HCT116 (cell line): ENCODE measurements at regions not wholly inside any gene's neighbourhood (a gene's known extent, or its start where the extent isn't known, plus 50 kb on each side); places are given as distances from the start of the nearest gene placed in this dataset.

ENCODE experiments used
- ATAC-seq: fragments of 200-7000 bp; cut with Tn5 transposase; 2 replicates; pipeline ENCODE4 v1.9.1; 2020; ENCODE audit warnings: mild to moderate bottlenecking, moderate library complexity
- BruUV-seq: library from RNA; stranded (reverse); fragments of 400-500 nt; replicated peaks from 2 replicates; lab custom pipeline; 2021; lab: Mats Ljungman, UMichigan
- CTCF ChIA-PET: fragments of 300-600 bp; sonication (Branson Sonifier 250); formaldehyde crosslinking; loops from one replicate; lab custom pipeline; 2021; ENCODE audit warnings: antibody characterized with exemption; lab: Charles Lee
- POLR2A ChIA-PET: fragments of 300-600, 350-600 bp; sonication (Branson Sonifier 250); formaldehyde crosslinking; loops from one replicate; lab custom pipeline; 2021; ENCODE audit warnings: antibody characterized with exemption; lab: Charles Lee
- RAD21 ChIA-PET, 2 experiments: fragments of 300-600 bp; sonication (Branson Sonifier 250); formaldehyde crosslinking; loops; one replicate each; lab custom pipeline; 2023; ENCODE audit warnings: low total read pairs in 2 of 2; ENCODE audit not compliant: uncharacterized antibody in 2 of 2, unreplicated experiment in 2 of 2, low non-redundant PET in 1 of 2; lab: Charles Lee
- DNase-seq: peaks from one replicate; pipeline ENCODE4 v3.0.0-alpha.2; 2010; ENCODE audit warnings: low read depth, low spot score
- H2AFZ ChIP-seq: fragments of 200-600 bp; shearing (Covaris generic), sonication (generic); 2 replicates; pipeline ENCODE4 v1.6.1; 2017; ENCODE audit warnings: low read depth, mixed run types, mixed read lengths, antibody characterized with exemption, low read length; ENCODE audit not compliant: poor library complexity, severe bottlenecking
- H3K27ac ChIP-seq: 2 replicates; pipeline ENCODE4 v1.5.1; 2012; ENCODE audit warnings: low read depth, low read length
- H3K27me3 ChIP-seq: fragments of 200-600 bp; sonication (generic); 2 replicates; pipeline ENCODE4 v1.6.1; 2016; ENCODE audit warnings: mixed run types, low read length, mixed read lengths; ENCODE audit not compliant: insufficient read depth
- H3K36me3 ChIP-seq, 2 experiments: fragments of 200-500 bp in 1 of 2; fragments of 200-600 bp in 1 of 2; sonication (Bioruptor generic) in 1 of 2; sonication (generic) in 1 of 2; 2 replicates each; pipeline versions ENCODE4 v1.5.1 to v1.6.1; 2014 to 2016; ENCODE audit warnings: low read length in 2 of 2, inconsistent platforms in 1 of 2, mixed read lengths in 1 of 2, mixed run types in 1 of 2; ENCODE audit not compliant: insufficient read depth in 2 of 2, control insufficient read depth in 1 of 2
- H3K4me1 ChIP-seq, 2 experiments: fragments of 200-600 bp in 1 of 2; sonication (generic) in 1 of 2; 2 replicates each; pipeline versions ENCODE4 v1.5.1 to v1.6.1; 2012 to 2017; ENCODE audit warnings: low read length in 2 of 2, inconsistent platforms in 1 of 2, mild to moderate bottlenecking in 1 of 2, mixed read lengths in 1 of 2, mixed run types in 1 of 2, moderate library complexity in 1 of 2; ENCODE audit not compliant: insufficient read depth in 2 of 2, control insufficient read depth in 1 of 2
- H3K4me2 ChIP-seq: fragments of 200-600 bp; sonication (generic); 2 replicates; pipeline ENCODE4 v1.6.1; 2017; ENCODE audit warnings: mixed run types, low read length, mixed read lengths
- H3K4me3 ChIP-seq, 2 experiments: fragments of 200-600 bp in 1 of 2; sonication (generic) in 1 of 2; replicated peaks in 1 of 2; 2 replicates each; pipeline ENCODE4 v1.5.1; 2011 to 2016; ENCODE audit warnings: low read length in 2 of 2, control low read depth in 1 of 2, low read depth in 1 of 2, mild to moderate bottlenecking in 1 of 2, mixed read lengths in 1 of 2, mixed run types in 1 of 2
- H3K79me2 ChIP-seq: fragments of 200-600 bp; sonication (generic); 2 replicates; pipeline ENCODE4 v1.6.1; 2017; ENCODE audit warnings: mild to moderate bottlenecking, mixed run types, low read length, moderate library complexity, mixed read lengths; ENCODE audit not compliant: insufficient read depth
- H3K9ac ChIP-seq: fragments of 200-600 bp; sonication (generic); 2 replicates; pipeline ENCODE4 v1.6.1; 2016; ENCODE audit warnings: low read length, mixed read lengths
- H3K9me2 ChIP-seq: fragments of 200-600 bp; sonication (generic), shearing (Covaris generic); 2 replicates; pipeline ENCODE4 v1.6.1; 2017; ENCODE audit warnings: mixed run types, mild to moderate bottlenecking, moderate library complexity; ENCODE audit not compliant: insufficient read depth
- H3K9me3 ChIP-seq, 2 experiments: fragments of 200-500 bp in 1 of 2; fragments of 200-600 bp in 1 of 2; sonication (Bioruptor generic) in 1 of 2; sonication (generic) in 1 of 2; 2 replicates each; pipeline ENCODE4 v1.6.1; 2014 to 2017; ENCODE audit warnings: low read length in 2 of 2, mixed read lengths in 2 of 2, inconsistent platforms in 1 of 2, low read depth in 1 of 2, mild to moderate bottlenecking in 1 of 2, mixed run types in 1 of 2, moderate library complexity in 1 of 2; ENCODE audit not compliant: control insufficient read depth in 1 of 2, insufficient read depth in 1 of 2
- H4K20me1 ChIP-seq: fragments of 200-600 bp; sonication (generic), shearing (Covaris generic); 2 replicates; pipeline ENCODE4 v1.6.1; 2017; ENCODE audit warnings: mixed run types, mild to moderate bottlenecking, moderate library complexity; ENCODE audit not compliant: insufficient read depth
- CBX3 ChIP-seq: IDR thresholded peaks from 2 replicates; pipeline ENCODE4 v1.6.1; 2012; ENCODE audit warnings: low read depth
- CEBPB ChIP-seq: IDR thresholded peaks from 2 replicates; pipeline ENCODE4 v1.6.1; 2012; ENCODE audit warnings: low read depth
- EGR1 ChIP-seq: IDR thresholded peaks from 2 replicates; pipeline ENCODE4 v1.6.1; 2012; ENCODE audit warnings: low read depth
- ELF1 ChIP-seq: IDR thresholded peaks from 2 replicates; pipeline ENCODE4 v1.6.1; 2012; ENCODE audit warnings: low read depth, borderline replicate concordance
- EZH2 ChIP-seq: fragments of 200-600 bp; sonication (generic); IDR thresholded peaks from 2 replicates; pipeline ENCODE4 v1.6.1; 2017; ENCODE audit warnings: antibody characterized with exemption, mixed run types
- EZH2phosphoT487 ChIP-seq: fragments of 200-600 bp; IDR thresholded peaks from 2 replicates; pipeline ENCODE4 v1.6.1; 2018; ENCODE audit warnings: antibody characterized with exemption, borderline replicate concordance
- FOSL1 ChIP-seq: IDR thresholded peaks from 2 replicates; pipeline ENCODE4 v1.6.1; 2012; ENCODE audit warnings: low read depth
- JUND ChIP-seq: IDR thresholded peaks from 2 replicates; pipeline ENCODE4 v1.6.1; 2012
- POLR2A ChIP-seq: IDR thresholded peaks from 2 replicates; pipeline ENCODE4 v1.7.0; 2011; ENCODE audit warnings: borderline replicate concordance; ENCODE audit not compliant: insufficient read depth, insufficient read length; ENCODE audit errors: extremely low read depth
- SP1 ChIP-seq: IDR thresholded peaks from 2 replicates; pipeline ENCODE4 v1.6.1; 2012; ENCODE audit warnings: low read depth
- SRF ChIP-seq: IDR thresholded peaks from 2 replicates; pipeline ENCODE4 v1.6.1; 2012; ENCODE audit warnings: low read depth
- YY1 ChIP-seq: IDR thresholded peaks from 2 replicates; pipeline ENCODE4 v1.6.1; 2011; ENCODE audit warnings: low read length, low read depth, moderate library complexity, mild to moderate bottlenecking; ENCODE audit not compliant: insufficient replicate concordance; ENCODE audit errors: extremely low read depth
- intact Hi-C: fragments of 100-400 bp; cut with micrococcal nuclease; formaldehyde crosslinking; loops from 2 replicates; pipeline ENCODE4 v1.10.0; 2022
- TF ChIP-seq, protein P1 (sequence below), 3 experiments: fragments of 200-600 bp in 1 of 3; sonication (generic) in 1 of 3; IDR thresholded peaks in 2 of 3; conservative IDR thresholded peaks in 1 of 3; 2 replicates each; pipeline ENCODE4 v1.5.1; 2012 to 2017; ENCODE audit warnings: low read depth in 2 of 3, low read length in 2 of 3, antibody characterized with exemption in 1 of 3, borderline replicate concordance in 1 of 3, control low read depth in 1 of 3, mild to moderate bottlenecking in 1 of 3, mixed read lengths in 1 of 3, mixed run types in 1 of 3, moderate library complexity in 1 of 3; ENCODE audit not compliant: insufficient read depth in 1 of 3
- TF ChIP-seq, protein P2 (sequence below): IDR thresholded peaks from 2 replicates; pipeline ENCODE4 v1.6.1; 2011; ENCODE audit warnings: mild to moderate bottlenecking, low read length, moderate library complexity; ENCODE audit not compliant: insufficient replicate concordance; ENCODE audit errors: extremely low read depth
- TF ChIP-seq, protein P3 (sequence below): IDR thresholded peaks from 2 replicates; pipeline ENCODE4 v1.6.1; 2012; ENCODE audit warnings: low read depth

DNA sequence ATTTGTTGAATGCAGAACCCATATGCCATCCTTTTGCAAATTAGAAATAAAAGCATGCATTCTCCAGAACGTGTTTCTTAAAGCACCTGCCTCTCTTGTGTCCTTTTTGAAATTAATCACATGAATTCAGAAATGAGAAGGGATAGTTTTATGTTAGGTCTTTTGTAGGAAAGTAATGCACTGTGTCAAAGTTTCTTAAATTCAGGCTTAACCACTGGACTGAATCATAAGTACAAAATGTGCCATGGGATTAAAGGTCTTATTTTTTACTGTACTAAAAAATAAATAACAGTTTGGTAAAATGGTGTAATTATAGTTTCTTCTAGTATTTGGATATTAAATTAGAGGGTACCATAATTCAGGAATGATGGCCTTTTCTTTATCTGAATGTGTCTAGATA, 290.1 kb upstream of the USP25 start:
- H3K27me3 ChIP-seq = no peaks in the 10 kb centered on the region
- no peaks in the 10 kb centered on the region for H3K36me3 ChIP-seq
- CTCF ChIA-PET = no interaction called here
- RAD21 ChIA-PET = no interaction called here
- no TSS peak for BruUV-seq
- no peak overlapping the region for H3K4me2 ChIP-seq
- no peak overlapping the region for H2AFZ ChIP-seq
- POLR2A ChIA-PET = no interaction called here
- H3K4me1 ChIP-seq = no peaks in the 10 kb centered on the region
- peaks cover 0 to under 1% of the 10 kb centered on the region in 2 experiments; a peak in 1 of 4 replicates for H3K9me3 ChIP-seq
- no peaks in the 10 kb centered on the region for H3K9me2 ChIP-seq
- H3K9ac ChIP-seq = no peak overlapping the region
- no peaks in the 10 kb centered on the region for H4K20me1 ChIP-seq
- no peaks in the 10 kb centered on the region for H3K79me2 ChIP-seq
- intact Hi-C loops = no loop called here
- H3K27ac ChIP-seq = no peak overlapping the region
- no peak for DNase-seq
- no peak for ATAC-seq
- TF ChIP-seq YY1 (no peak), JUND (no peak), EZH2 (no peak), FOSL1 (no peak), CEBPB (no peak)
- TF ChIP-seq, protein P1, sequence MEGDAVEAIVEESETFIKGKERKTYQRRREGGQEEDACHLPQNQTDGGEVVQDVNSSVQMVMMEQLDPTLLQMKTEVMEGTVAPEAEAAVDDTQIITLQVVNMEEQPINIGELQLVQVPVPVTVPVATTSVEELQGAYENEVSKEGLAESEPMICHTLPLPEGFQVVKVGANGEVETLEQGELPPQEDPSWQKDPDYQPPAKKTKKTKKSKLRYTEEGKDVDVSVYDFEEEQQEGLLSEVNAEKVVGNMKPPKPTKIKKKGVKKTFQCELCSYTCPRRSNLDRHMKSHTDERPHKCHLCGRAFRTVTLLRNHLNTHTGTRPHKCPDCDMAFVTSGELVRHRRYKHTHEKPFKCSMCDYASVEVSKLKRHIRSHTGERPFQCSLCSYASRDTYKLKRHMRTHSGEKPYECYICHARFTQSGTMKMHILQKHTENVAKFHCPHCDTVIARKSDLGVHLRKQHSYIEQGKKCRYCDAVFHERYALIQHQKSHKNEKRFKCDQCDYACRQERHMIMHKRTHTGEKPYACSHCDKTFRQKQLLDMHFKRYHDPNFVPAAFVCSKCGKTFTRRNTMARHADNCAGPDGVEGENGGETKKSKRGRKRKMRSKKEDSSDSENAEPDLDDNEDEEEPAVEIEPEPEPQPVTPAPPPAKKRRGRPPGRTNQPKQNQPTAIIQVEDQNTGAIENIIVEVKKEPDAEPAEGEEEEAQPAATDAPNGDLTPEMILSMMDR (IDR thresholded peaks at IDR 0.05 in 2 of 3, conservative IDR thresholded peaks at IDR 0.05 in 1 of 3; ENCODE audit: borderline replicate concordance in 1 of 3, insufficient read depth in 1 of 3, low read depth in 2 of 3, low read length in 2 of 3) = no peak
- no peak overlapping the region for H3K4me3 ChIP-seq

DNA sequence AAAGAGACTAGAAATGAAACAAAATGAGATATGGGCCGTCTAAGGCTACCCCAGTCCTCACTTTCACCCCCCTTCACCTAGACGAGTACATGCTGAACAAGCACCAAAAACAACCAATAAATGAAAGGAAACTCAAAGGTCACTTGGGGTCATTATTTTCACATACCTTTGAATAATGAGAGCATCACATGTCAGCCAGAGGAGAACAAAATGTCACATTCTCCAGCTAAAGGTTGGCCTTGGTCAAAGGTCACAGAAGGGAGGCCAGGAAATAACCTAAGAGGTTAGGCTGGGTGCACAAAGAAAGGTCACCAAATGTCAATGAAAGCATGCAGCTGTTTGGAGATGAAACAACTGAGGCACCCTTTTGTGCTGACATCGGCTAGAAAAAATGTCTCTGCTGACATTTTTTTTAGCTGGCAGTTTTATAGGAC, 288.7 kb upstream of the USP25 start:
- Histone ChIP-seq H3K9me2 (no peaks in the 10 kb centered on the region), H3K4me3 (no peak overlapping the region), H3K4me2 (no peak overlapping the region), H3K79me2 (no peaks in the 10 kb centered on the region), H3K4me1 (no peaks in the 10 kb centered on the region), H3K27me3 (no peaks in the 10 kb centered on the region), H4K20me1 (no peaks in the 10 kb centered on the region), H3K36me3 (no peaks in the 10 kb centered on the region), H3K27ac (no peak overlapping the region), H3K9me3 (no peaks in the 10 kb centered on the region; a peak in 1 of 4 replicates), H2AFZ (no peak overlapping the region), H3K9ac (no peak overlapping the region)
- ATAC-seq (no peak), DNase-seq (no peak)
- no TSS peak for BruUV-seq
- RAD21 ChIA-PET = no interaction called here
- intact Hi-C loops = no loop called here
- CTCF ChIA-PET = no interaction called here
- POLR2A ChIA-PET = no interaction called here
- TF ChIP-seq EZH2phosphoT487 = no peak
- no peak for TF ChIP-seq EZH2
- TF ChIP-seq, protein P2, sequence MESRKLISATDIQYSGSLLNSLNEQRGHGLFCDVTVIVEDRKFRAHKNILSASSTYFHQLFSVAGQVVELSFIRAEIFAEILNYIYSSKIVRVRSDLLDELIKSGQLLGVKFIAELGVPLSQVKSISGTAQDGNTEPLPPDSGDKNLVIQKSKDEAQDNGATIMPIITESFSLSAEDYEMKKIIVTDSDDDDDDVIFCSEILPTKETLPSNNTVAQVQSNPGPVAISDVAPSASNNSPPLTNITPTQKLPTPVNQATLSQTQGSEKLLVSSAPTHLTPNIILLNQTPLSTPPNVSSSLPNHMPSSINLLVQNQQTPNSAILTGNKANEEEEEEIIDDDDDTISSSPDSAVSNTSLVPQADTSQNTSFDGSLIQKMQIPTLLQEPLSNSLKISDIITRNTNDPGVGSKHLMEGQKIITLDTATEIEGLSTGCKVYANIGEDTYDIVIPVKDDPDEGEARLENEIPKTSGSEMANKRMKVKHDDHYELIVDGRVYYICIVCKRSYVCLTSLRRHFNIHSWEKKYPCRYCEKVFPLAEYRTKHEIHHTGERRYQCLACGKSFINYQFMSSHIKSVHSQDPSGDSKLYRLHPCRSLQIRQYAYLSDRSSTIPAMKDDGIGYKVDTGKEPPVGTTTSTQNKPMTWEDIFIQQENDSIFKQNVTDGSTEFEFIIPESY = no peak
- no peak for TF ChIP-seq SRF
- TF ChIP-seq CBX3 = no peak
- TF ChIP-seq, protein P3, sequence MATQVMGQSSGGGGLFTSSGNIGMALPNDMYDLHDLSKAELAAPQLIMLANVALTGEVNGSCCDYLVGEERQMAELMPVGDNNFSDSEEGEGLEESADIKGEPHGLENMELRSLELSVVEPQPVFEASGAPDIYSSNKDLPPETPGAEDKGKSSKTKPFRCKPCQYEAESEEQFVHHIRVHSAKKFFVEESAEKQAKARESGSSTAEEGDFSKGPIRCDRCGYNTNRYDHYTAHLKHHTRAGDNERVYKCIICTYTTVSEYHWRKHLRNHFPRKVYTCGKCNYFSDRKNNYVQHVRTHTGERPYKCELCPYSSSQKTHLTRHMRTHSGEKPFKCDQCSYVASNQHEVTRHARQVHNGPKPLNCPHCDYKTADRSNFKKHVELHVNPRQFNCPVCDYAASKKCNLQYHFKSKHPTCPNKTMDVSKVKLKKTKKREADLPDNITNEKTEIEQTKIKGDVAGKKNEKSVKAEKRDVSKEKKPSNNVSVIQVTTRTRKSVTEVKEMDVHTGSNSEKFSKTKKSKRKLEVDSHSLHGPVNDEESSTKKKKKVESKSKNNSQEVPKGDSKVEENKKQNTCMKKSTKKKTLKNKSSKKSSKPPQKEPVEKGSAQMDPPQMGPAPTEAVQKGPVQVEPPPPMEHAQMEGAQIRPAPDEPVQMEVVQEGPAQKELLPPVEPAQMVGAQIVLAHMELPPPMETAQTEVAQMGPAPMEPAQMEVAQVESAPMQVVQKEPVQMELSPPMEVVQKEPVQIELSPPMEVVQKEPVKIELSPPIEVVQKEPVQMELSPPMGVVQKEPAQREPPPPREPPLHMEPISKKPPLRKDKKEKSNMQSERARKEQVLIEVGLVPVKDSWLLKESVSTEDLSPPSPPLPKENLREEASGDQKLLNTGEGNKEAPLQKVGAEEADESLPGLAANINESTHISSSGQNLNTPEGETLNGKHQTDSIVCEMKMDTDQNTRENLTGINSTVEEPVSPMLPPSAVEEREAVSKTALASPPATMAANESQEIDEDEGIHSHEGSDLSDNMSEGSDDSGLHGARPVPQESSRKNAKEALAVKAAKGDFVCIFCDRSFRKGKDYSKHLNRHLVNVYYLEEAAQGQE = no peak
- no peak for TF ChIP-seq POLR2A
- no peak for TF ChIP-seq ELF1
- no peak for TF ChIP-seq EGR1
- TF ChIP-seq SP1 = no peak
